AG04450 (cell line): ENCODE measurements at regions not wholly inside any gene's neighbourhood (a gene's known extent, or its start where the extent isn't known, plus 50 kb on each side); places are given as distances from the start of the nearest gene placed in this dataset.

Experiments
- CTCF ChIA-PET: fragments of 300-600, 350-600 bp; formaldehyde crosslinking; extraction: SDS; loops from one replicate; lab custom pipeline; 2022; ENCODE audit warnings: antibody characterized with exemption, inconsistent platforms; lab: Charles Lee
- POLR2A ChIA-PET: fragments of 350-600 bp; formaldehyde crosslinking; extraction: SDS; loops from one replicate; lab custom pipeline; 2021; ENCODE audit warnings: antibody characterized with exemption, inconsistent platforms; lab: Yijun Ruan, JAX
- DNase-seq: peaks from one replicate; pipeline ENCODE4 v3.0.0-alpha.2; 2011; ENCODE audit warnings: low read depth, low spot score
- H3K27ac ChIP-seq: one replicate; pipeline ENCODE4 v1.5.1; 2012; ENCODE audit warnings: low read depth, low read length, control low read depth
- H3K27me3 ChIP-seq: one replicate; pipeline ENCODE4 v1.6.0; 2012; ENCODE audit warnings: low read length; ENCODE audit not compliant: control insufficient read depth, insufficient read depth
- H3K4me3 ChIP-seq: 2 replicates; pipeline ENCODE4 v1.5.1; 2011; ENCODE audit warnings: mild to moderate bottlenecking, low read depth, low read length, control low read depth
- H3K9me3 ChIP-seq: 2 replicates; pipeline ENCODE4 v1.5.1; 2012; ENCODE audit warnings: low read length; ENCODE audit not compliant: control insufficient read depth, insufficient read depth
- CTCF ChIP-seq: IDR thresholded peaks from 2 replicates; pipeline ENCODE4 v1.5.1; 2011; ENCODE audit warnings: low read depth, low read length, control low read depth, inconsistent platforms

- no peak overlapping the region for H3K27ac ChIP-seq
- ChIA-PET CTCF (no interaction called here), POLR2A (no interaction called here)
- H3K9me3 ChIP-seq: peaks cover 8% of the 10 kb centered on the region; the same call in 1 of the 2 replicates
- H3K4me3 ChIP-seq: no peak overlapping the region
- no peaks in the 10 kb centered on the region for H3K27me3 ChIP-seq
- no peak for TF ChIP-seq CTCF
- no peak for DNase-seq
Observed at GRCh38 chr1:239593527-239593926, 207.2 kb downstream of the CHRM3 start.

GRCh38 chr1:239600588-239600987 lies 214.2 kb downstream of the CHRM3 start:
- ChIA-PET CTCF (no interaction called here), POLR2A (no interaction called here)
- H3K27me3 ChIP-seq: no peaks in the 10 kb centered on the region
- no peak overlapping the region for H3K27ac ChIP-seq
- H3K4me3 ChIP-seq: no peak overlapping the region
- DNase-seq: no peak
- TF ChIP-seq CTCF: no peak
- H3K9me3 ChIP-seq: peaks cover 6% of the 10 kb centered on the region; the same call in 1 of the 2 replicates

- Histone ChIP-seq H3K9me3 (peaks cover 6% of the 10 kb centered on the region), H3K27me3 (no peaks in the 10 kb centered on the region), H3K27ac (no peak overlapping the region), H3K4me3 (no peak overlapping the region)
- DNase-seq: no peak
- ChIA-PET POLR2A (no interaction called here), CTCF (no interaction called here)
- TF ChIP-seq CTCF: no peak
Observed at GRCh38 chr1:239601108-239601507, 214.7 kb downstream of the CHRM3 start.

- TF ChIP-seq CTCF: no peak
- H3K27ac ChIP-seq: no peak overlapping the region
- peaks cover 4% of the 10 kb centered on the region for H3K9me3 ChIP-seq
- ChIA-PET CTCF (no interaction called here), POLR2A (no interaction called here)
- no peak overlapping the region for H3K4me3 ChIP-seq
- no peak for DNase-seq
- H3K27me3 ChIP-seq: no peaks in the 10 kb centered on the region
Observed at GRCh38 chr1:239603530-239603929, 217.2 kb downstream of the CHRM3 start.

GRCh38 chr1:239606850-239607400 lies 220.6 kb downstream of the CHRM3 start:
- Histone ChIP-seq H3K4me3 (no peak overlapping the region), H3K27ac (no peak overlapping the region), H3K9me3 (peaks cover 6% of the 10 kb centered on the region; the same call in 1 of the 2 replicates), H3K27me3 (no peaks in the 10 kb centered on the region)
- POLR2A ChIA-PET: no interaction called here
- DNase-seq: no peak
- CTCF ChIA-PET: no interaction called here
- TF ChIP-seq CTCF: no peak
